ENCODE measurements at regions not wholly inside any gene's neighbourhood (a gene's known extent, or its start where the extent isn't known, plus 50 kb on each side); places are given as distances from the start of the nearest gene placed in this dataset.
"Not testable (repeated sequence)": the region's sequence is repeated elsewhere in the genome, so short reads cannot be mapped to it uniquely, and the experiment has no call there.

DNA sequence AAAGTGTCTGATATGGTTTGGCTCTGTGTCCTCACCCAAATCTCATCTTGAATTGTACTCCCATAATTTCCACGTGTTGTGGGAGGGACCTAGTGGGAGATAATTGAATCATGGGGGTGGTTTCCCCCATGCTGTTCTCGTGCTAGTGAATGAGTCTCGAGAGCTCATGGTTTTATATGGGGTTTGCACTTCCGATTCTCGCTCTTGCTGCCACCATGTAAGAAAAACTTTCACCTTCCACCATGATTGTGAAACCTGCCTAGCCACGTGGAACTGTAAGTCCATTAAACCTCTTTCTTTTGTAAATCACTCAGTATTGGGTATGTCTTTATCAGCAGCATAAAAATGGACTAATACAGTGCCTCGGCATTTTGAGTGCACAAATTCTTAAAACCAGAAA is 655.0 kb upstream of the SGCD start:
- CTCF ChIA-PET, POLR2A ChIA-PET: not testable (repeated sequence)

GRCh38 chr5:155676967-155677366 is 650.0 kb upstream of the SGCD start:
- POLR2A ChIA-PET, result no interaction called here
- CTCF ChIA-PET, result no interaction called here

GRCh38 chr5:155678371-155678770 is 648.6 kb upstream of the SGCD start:
- CTCF ChIA-PET, result no interaction called here
- POLR2A ChIA-PET, result no interaction called here

- ChIA-PET CTCF (no interaction called here), POLR2A (no interaction called here)
Measured at GRCh38 chr5:155679530-155679929, 647.4 kb upstream of the SGCD start.

- POLR2A ChIA-PET, result no interaction called here
- CTCF ChIA-PET, result no interaction called here
Measured at GRCh38 chr5:155684417-155684816, 642.5 kb upstream of the SGCD start.

- ChIA-PET CTCF (no interaction called here), POLR2A (no interaction called here)
Measured at GRCh38 chr5:155686131-155686530, 640.8 kb upstream of the SGCD start.

GRCh38 chr5:155689406-155689805 is 637.6 kb upstream of the SGCD start:
- CTCF ChIA-PET, result no interaction called here
- POLR2A ChIA-PET, result no interaction called here

- CTCF ChIA-PET, result no interaction called here
- POLR2A ChIA-PET, result no interaction called here
Measured at GRCh38 chr5:155696362-155696761, 630.6 kb upstream of the SGCD start.

GRCh38 chr5:155697236-155697635 is 629.7 kb upstream of the SGCD start:
- CTCF ChIA-PET, result no interaction called here
- POLR2A ChIA-PET, result no interaction called here

- POLR2A ChIA-PET, result no interaction called here
- CTCF ChIA-PET, result no interaction called here
Measured at GRCh38 chr5:155699385-155699784, 627.6 kb upstream of the SGCD start.

- CTCF ChIA-PET, result no interaction called here
- POLR2A ChIA-PET, result no interaction called here
Measured at GRCh38 chr5:155700333-155700732, 626.6 kb upstream of the SGCD start.

GRCh38 chr5:155711882-155712281 is 615.1 kb upstream of the SGCD start:
- ChIA-PET POLR2A (no interaction called here), CTCF (no interaction called here)

DNA sequence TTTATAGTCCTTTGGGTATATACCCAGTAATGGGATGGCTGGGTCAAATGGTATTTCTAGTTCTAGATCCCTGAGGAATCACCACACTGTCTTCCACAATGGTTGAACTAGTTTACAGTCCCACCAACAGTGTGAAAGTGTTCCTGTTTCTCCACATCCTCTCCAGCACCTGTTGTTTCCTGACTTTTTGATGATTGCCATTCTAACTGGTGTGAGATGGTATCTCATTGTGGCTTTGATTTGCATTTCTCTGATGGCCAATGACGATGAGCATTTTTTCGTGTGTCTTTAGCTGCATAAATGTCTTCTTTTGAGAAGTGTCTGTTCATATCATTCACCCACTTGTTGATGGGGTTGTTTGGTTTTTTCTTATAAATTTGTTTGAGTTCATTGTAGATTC is 612.5 kb upstream of the SGCD start:
- POLR2A ChIA-PET, CTCF ChIA-PET: not testable (repeated sequence)

DNA sequence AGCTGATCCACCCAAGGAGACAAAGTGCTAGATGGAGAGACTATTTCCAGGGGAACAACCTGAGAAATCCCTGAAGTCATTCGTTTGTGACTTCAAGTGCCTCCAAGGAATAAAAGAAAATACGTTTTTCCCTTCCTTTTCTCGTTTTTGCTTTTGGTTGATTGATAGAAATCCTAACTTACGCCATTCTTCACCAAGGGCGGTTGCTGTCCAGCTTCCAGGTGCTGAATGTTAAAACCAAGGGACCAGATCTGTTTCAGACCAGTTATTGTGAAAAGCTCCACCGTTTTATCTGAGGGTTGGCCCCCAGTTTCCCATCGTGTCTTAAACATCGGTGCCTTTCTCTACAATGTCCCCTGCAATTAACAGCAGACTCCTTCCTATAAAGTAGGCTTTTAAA is 600.7 kb upstream of the SGCD start:
- ChIA-PET CTCF (no interaction called here), POLR2A (no interaction called here)

- CTCF ChIA-PET, result no interaction called here
Measured at GRCh38 chr5:155727512-155728145, 599.3 kb upstream of the SGCD start.

DNA sequence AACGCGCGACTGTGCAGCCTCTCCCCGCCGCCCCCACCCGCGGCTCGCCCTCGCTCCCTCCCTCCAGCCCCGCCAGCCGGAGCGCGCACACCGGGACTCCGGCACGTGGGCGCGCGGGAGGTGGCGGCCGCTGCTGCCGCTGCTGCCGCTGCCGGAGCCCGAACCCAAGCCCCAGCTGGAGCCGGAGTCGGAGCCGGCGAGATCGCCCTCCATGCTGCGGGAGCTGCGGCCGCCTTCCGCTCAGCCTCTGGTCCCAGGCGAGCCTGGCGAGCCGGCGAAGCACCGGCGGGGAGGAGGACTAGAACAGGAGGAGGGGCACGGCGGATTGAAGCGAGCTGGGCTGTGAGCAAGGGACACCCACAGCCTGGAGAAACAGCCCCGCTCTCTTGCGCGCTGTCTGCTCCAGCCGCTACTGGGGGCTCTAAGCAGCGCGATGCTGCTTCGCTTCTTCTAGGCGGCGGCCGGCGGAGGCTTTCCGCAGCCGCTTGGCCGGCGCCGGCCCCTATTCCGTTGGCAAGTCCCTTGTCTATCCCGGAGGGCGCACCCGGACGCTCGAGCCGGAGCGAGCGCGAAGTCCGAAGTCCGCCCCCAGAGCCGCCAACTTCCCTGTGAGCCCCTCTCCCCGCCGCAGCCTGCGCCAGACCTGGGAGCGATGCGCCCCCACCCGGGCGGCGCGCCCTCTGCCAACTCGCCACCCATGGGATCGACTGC is 598.7 kb upstream of the SGCD start:
- ChIA-PET CTCF (no interaction called here), POLR2A (interaction anchor here (0.5 kb wide), 1 partner anchor 1288 kb away, joined by 4 read pairs; no protein-coding TSS in a partner anchor)

More at GRCh38 chr5:155727512-155728145, 599.3 kb upstream of the SGCD start:
- POLR2A ChIA-PET, result no interaction called here

DNA sequence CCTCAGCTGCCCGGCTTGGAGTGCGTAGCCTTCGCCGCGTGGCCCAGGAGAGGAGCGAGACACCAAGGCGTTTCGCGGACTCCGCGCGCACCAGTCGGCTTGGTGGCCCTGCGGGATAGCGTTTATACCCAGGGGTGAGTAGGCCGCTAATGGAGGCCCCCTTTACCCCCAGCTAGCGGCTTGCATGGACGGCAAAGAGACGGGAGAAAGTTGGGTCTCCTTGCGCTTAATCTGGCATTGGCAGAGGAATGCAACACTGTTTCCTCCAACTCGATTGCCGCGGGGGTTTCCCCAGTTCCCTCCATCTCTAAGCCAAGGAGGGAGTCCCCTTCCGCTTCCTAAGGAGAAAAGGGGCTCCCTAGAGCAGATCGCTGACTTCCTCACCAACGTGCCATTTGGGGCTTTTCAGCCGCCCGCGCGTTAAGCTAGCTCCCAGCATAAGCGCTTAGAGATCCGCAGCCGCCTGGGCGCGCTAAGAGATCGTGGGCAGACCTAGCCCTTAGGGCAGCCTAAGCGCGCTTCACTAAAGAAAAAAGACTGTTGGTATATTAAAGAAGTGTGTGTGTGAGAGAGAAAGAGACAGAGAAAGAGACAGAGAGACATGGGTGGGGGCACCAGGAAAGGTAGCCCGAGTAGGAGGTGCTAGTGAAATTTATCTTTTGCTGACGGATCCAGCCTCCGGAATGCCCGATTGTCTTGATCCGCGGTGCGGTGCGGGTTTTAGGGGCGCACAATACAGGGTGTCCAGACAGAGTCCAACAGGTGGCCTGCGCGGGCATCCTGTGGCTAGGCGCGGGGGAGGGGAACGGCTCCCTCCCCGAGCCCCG is 597.9 kb upstream of the SGCD start:
- POLR2A ChIA-PET, result interaction anchor here (0.5 kb wide), 1 partner anchor 1289 kb away, joined by 4 read pairs; no protein-coding TSS in a partner anchor

GRCh38 chr5:155729684-155730059 is 597.3 kb upstream of the SGCD start:
- ChIA-PET CTCF (no interaction called here), POLR2A (no interaction called here)

More for the DNA sequence above, 597.9 kb upstream of the SGCD start:
- CTCF ChIA-PET, result no interaction called here

DNA sequence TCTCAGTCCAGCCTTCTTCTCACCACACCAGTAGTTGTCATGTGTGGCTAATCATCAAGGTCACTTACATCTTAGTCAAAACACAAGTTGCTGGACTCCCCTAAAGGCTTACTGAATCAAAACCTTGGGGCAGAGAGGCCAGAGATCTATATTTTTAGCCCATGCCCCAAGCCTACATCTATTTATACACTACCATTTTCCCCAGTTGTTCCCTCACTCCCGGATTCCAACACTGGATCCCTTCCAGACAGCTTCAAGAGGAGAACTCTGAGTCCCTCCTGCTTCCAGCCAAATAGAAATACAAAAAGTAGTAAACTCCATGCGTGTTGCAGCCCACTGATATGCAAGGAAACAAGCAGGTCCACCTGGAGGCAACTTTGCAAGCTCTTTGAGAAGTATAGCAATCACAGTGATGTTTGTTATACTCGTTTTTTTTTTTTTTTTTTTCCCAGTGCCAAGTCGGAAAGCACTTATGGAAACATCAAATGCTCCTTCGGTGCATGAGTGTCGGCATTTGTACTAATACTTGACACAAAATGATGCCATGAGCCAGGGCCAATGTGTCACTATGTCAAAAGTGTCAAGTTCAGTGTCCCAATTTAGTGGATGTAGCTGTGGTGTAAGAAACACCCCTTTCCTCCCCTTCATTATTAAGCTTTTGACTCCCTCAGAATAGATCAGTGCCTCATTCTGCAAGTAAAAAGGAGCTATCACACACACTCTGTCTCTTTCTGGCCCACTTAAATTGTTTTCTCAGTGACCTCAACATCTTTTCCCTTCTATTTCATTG is 594.2 kb upstream of the SGCD start:
- CTCF ChIA-PET, result interaction anchor here (0.7 kb wide), 2 partner anchors 44 to 395 kb away, joined by 3 read pairs; no protein-coding TSS in a partner anchor
- POLR2A ChIA-PET, result no interaction called here

DNA sequence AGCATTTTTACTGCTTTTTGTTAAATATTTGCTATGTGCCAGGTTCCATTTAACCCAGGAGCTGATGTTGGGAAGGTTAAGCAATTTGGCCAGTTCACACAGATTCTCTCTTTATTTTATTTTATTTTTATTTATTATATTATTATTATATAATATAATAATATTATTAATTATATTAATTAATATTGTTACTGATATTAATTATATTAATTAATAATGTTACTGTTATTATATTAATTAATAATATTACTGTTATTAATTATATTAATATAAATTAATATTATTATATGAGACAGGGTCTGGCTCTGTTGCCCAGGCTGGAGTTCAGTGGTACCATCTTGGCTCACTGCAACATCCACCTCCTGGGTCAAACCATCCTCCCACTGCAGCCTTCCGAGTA is 593.0 kb upstream of the SGCD start:
- ChIA-PET CTCF (no interaction called here), POLR2A (no interaction called here)
